NCI-H1092 (cell line): ENCODE measurements at regions not wholly inside any gene's neighbourhood (a gene's known extent, or its start where the extent isn't known, plus 50 kb on each side); places are given as distances from the start of the nearest gene placed in this dataset.
"Not testable (repeated sequence)": the region's sequence is repeated elsewhere in the genome, so short reads cannot be mapped to it uniquely, and the experiment has no call there.

Experiments
- DNase-seq: peaks from one replicate; lab custom pipeline; 2025; lab: John Stamatoyannopoulos, UW

- DNase-seq = not testable (repeated sequence)
These were observed 141.8 kb downstream of the AHR start for GRCh38 chr7:17440025-17440784.

- DNase-seq = no peak
These were observed 142.4 kb downstream of the AHR start for GRCh38 chr7:17440831-17441230.

- no peak for DNase-seq
These were observed 143.1 kb downstream of the AHR start for GRCh38 chr7:17441557-17441956.

GRCh38 chr7:17444151-17444550 is 145.7 kb downstream of the AHR start:
- DNase-seq = no peak

- no peak for DNase-seq
These were observed 146.2 kb downstream of the AHR start for GRCh38 chr7:17444673-17445072.

DNA sequence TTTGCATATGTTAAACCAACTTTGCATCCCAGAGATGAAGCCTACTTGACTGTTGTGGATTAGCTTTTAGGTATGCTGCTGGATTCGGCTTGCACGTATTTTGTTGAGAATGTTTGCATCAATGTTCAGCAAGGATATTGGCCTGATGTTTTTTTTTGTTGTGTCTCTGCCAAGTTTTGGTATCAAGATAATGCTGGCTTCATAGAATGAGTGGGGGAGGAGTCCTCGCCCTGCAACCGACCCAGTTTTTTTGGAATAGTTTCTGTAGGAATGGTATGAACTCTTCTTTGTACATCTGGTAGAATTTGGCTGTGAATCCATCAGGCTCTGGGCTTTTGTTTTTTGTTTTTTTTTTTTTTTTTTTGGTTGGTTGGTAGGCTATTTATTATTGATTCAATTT is 147.9 kb downstream of the AHR start:
- DNase-seq = no peak

DNA sequence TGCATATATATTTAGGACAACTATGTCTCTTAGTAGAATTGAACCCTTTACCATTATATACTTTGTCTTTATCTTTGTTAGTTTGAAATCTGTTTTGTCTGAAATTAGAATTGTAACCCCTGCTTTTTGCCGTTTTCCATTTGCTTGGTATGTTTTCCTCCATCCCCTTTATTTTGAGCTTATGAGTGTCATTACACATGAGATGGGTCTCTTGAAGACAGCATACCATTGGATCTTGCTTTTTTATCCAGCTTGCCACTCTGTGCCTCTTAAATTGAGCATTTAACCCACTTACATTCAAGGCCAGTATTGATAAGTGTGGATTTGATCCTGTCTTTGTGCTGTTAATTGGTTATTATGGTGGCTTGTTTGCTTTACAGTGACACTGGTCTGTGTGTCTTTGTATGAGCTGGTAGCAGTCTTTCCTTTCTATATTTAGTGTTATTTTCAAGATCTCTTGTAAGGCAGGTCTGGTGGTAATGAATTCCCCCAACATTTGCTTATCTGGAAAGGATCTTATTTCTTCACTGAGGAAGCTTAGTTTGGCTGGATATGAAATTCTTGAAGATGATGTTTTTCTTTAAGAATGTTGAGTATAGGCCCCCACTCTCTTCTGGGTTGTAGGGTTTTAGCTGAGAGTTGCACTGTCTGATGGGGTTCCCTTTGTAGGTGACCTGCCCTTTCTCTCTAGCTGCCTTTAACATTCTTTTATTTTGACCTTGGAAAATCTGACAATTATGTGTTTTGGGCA is 149.5 kb downstream of the AHR start:
- no peak for DNase-seq

GRCh38 chr7:17448479-17449423 is 150.3 kb downstream of the AHR start:
- DNase-seq = no peak

DNA sequence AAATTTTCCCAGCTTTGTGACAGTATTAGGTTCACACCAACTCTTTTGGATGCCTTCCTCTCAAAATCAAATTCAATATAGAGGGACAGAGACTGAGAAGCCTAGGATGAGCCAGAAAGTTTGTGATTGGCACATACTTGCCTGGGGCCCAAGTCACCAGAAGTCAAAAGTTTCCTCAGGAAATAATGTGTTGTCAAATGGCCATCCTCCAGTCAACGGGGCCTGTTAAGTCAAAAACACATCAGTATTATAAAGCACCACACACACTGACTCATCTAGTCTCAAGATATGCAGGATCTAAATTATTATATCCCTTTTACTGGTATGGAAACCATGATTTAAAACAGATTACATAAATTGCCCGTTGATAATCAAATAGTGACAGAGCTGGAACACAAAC is 158.1 kb downstream of the AHR start:
- no peak for DNase-seq

DNA sequence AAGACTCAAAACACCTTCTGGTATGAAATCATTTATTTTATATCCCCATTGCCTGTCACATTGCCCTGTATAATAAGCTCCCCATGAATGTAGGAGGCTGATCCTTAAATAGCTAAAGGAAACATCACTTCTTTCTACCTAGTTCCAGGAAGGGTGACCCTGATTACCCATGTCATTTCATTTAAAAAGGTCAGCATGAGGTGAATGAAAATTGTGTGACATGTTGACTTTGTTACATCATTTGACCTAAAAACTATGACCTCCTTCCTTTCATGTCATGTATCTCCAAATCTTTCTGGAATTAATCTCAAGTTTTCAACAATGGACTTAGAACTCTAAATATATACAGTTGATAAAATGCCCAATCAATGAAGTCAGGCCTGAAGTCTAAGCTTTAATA is 161.5 kb downstream of the AHR start:
- no peak for DNase-seq

DNA sequence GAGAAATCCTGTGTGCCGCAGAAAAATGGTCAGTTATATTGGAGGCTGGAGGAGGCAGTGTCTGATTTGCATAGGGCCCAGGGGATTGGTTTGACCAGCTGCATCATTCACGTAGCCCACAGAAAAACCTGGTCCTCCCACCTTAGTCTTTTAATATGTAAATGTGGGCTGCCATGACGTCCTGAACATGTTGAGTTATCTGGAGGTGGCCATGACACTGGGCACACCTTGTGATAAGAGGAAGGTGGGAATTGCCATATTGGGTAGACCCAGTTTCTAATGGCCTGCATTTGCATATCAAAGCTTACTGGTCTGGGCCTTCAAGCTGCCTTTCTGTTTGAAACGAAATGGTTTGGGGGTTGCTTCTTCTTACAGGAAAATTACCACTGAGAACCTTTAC is 162.2 kb downstream of the AHR start:
- no peak for DNase-seq

- DNase-seq = no peak
These were observed 163.7 kb downstream of the AHR start for GRCh38 chr7:17462131-17462631.

GRCh38 chr7:17463511-17464085 is 165.1 kb downstream of the AHR start:
- DNase-seq = no peak

DNA sequence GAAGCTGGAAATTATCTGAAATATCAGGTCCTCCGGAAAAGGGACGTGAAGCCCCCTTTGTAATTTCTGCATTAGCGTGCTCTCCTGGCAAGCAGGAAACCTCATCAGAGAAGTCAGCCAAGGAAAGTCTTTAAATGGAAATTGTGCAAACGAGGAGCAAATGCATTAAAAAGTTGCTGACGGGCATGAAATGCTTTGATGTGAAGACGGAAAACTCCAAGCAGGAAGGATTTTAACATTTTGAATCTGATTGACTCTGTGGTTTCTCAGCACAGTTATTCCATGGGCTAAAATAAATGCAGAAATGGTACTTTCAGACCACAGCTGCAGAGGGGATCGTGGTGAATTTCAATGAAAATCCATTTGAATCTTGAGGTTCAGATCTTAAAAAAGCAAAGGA is 167.8 kb downstream of the AHR start:
- DNase-seq = no peak

- no peak for DNase-seq
These were observed 169.0 kb downstream of the AHR start for GRCh38 chr7:17467386-17467945.

DNA sequence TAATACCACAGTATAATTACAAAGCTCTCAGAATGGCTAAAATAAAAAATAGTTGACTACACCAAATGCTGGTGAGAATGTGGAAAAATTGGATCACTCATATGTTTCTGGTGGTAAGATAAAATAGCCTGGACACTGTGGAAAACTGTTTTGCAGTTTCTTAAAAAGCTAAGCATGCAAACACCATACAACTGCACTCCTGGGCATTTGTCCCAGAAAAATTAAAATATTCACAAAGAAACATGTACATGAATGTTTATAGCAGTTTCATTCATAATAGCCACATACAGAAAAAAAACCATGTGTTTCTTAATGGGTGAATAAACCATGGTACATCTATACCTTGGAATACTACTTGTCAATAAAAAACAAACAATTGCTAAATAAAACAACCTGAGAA is 172.9 kb downstream of the AHR start:
- DNase-seq = no peak

GRCh38 chr7:17472518-17472917 is 174.1 kb downstream of the AHR start:
- no peak for DNase-seq

- no peak for DNase-seq
These were observed 174.5 kb downstream of the AHR start for GRCh38 chr7:17472939-17473338.

DNA sequence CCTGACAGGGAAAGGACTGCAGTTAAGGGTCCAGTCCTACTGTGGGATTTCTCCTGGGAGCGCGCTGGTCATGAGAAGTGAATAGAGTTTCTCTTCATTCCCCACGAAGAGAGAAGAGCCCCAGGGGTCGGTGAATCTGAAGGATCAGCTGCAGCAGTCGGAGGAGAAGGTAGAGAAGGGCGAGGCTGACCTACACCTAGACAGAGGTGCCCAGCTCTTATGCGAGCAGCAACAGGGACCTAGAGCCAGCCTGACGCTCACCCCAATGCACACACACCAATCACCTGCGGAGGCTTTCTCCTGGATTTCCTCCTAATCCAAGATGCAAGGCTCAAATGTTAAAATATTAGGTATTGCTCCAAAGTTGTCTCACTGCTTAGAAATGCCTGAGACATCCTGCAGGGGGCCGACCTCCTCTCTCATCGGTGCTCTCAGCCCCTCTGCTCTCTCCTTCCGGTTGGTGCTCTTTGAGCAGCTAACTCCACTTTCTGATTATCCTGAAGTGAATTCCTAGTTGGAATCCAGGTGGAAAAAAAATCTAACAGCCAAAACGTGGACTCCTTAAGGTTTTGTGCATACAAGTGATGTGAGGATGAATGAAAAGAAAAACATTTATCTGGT is 176.4 kb downstream of the AHR start:
- DNase-seq = no peak

DNA sequence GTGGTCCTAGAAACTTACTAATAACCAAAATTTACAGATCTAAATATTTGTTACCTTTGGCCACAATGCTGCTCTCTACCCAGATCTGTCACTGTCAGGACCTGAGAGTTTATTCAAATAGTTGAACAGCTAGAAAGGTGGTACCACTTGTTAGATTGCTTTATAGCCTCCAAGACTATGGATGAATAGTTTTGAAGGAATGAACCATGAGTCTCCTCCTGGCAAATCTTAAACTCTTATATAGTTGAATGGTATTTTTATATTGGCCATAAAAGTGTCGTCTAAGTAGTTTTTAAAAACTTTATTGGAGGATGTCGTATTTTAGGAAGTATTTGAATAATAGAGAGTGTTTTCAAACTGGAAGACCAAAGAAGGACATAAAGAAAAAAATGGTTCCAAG is 178.7 kb downstream of the AHR start:
- no peak for DNase-seq

- no peak for DNase-seq
These were observed 182.7 kb downstream of the AHR start for GRCh38 chr7:17481118-17481517.
